GM19238 (cell line): ENCODE measurements at regions not wholly inside any gene's neighbourhood (a gene's known extent, or its start where the extent isn't known, plus 50 kb on each side); places are given as distances from the start of the nearest gene placed in this dataset.

Experiments
- DNase-seq: peaks from one replicate; pipeline ENCODE4 v3.0.0; 2011; ENCODE audit warnings: low spot score; ENCODE audit not compliant: insufficient read length

DNA sequence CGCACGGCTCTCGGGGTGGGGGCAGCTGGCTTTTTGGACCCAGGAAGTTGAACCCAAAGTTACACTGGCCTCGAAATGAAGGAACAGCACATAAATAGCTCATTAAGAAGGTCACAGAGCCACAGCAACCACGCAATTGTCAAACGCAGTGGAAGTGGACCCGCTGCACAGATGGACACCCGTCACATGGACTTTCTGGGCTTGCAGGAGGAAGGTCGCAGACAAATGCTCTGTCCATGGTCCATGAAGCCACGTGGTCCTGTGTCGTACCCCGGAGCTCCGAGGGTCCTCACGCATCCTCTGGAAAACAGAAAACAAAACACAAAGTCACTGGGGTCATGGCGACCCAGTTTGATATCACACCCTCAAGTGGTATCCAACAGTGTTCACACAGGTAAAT, 308.1 kb upstream of the SALL3 start:
- no peak for DNase-seq

DNA sequence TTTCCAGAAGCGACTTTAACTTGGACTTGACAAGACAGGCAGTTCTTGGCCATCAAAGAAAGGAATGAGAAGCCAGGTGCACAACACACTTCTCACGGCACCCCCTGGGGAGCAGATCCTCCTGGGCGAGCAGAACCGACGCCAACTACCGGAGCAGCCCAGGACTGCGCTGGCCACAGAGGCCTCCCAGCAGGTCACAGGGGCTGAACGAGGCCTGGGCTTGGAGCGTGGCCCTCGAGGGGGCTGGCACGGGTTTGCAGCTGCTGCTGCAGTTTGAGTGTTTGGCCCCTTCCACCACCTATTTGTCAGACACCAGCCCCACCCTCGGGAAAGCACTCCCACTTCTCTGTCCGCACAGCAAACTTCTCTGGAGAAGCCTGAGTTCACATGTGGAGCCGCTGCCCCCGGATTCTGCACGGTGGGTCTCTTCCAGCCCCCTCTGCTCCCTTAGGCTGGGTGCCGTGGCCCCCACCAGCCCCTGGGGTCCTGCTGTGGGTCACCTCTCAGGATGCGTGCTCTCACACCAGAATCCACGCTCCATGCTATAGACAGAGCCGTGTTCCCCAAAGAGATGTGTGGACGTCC, 306.7 kb upstream of the SALL3 start:
- DNase-seq, result no peak

DNA sequence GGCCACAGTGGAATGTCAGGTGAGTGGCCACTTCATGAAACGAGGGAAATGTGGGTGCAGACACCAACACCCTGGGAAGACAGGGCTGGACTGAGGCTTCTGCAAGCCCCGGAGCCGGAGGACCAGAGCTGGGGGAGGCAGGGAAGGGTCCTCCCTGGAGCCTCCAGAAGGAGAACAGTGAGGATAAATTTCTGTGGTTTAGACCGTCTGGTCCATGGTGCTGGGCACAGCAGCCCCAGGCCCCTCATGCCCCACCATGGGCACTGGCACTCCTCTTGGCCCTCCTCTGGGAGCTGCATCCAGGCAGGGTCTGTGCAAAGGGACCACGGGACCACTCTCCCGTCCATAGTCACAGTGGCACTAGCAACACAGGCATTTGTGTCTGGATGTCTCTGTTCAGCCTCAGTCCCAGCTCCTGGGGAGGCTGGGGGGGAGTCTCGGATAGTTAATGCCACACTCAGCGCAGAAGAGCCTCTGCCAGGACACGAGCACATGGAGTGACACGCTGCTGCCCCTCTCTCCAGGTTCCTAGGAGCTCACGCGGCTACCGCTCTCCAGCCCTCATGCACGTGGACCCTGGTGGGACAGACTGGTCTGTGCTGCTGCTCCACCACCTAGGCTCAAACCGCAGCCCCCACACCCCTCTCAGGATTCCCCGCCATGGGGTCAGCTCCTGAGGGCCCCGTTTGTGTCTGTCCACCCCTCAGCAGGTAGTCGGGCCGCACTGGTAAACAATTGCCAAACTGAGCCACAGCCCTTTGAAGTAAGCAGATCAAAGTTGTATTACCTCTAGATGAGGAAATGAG, 305.9 kb upstream of the SALL3 start:
- no peak for DNase-seq

GRCh38 chr18:78675231-78675630, 304.4 kb upstream of the SALL3 start:
- no peak for DNase-seq

- no peak for DNase-seq
Measured at GRCh38 chr18:78676622-78677482, 302.8 kb upstream of the SALL3 start.

DNA sequence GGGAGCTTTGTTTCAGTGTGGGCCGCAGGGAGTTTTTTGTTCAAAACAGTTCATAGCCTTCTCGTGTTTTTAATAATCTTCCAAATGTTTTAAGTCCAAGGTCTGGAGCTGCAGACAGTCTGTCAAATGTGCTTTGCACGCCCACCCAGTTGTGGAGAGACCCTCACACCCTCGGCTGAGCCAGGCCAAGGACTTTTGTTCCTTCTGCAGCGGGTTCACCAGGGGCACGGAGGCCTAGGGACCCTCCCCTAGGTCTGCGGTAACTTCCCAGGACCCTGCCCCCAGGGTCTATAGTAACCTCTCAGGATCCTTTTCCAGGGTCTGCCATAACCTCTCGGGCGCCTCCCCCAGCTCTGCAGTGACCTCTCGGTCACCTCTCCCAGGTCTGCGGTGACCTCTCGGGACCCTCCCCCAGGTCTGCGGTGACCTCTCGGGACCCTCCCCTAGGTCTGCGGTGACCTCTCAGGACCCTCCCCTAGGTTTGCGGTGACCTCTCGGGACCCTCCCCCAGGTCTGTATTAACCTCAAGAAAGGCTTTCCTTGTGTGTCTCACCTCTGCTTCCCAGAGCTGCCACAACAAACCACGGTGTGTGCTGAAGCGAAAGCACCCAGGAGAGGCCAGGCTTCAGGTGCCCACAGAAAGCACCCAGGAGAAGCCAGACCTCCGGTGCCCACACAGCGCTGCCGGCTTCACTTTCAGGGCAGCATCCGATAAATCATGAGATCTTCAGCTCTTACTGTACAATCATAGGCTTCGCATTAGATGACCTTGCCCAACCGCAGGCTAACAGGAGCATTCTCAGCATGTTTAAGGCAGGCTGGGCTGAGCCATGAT, 301.9 kb upstream of the SALL3 start:
- DNase-seq, result no peak

DNA sequence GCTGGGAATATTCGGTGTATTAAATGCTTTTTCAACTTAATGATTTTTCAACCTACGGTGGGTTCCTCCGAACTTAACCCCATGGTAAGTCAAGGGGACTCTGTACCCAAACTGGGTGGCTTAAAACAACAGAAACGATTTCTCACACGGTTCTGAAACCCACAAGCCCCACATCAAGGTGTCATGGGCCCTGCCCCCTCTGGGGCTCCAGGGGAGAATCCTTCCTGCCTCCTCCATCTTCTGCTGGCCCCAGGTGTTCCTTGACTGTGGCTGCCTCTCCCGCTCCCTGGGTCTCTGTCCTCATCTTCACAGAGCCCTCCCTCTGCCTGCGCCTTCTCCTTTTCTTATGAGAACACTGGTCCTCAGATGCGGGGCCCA, 301.3 kb upstream of the SALL3 start:
- DNase-seq, result no peak

DNA sequence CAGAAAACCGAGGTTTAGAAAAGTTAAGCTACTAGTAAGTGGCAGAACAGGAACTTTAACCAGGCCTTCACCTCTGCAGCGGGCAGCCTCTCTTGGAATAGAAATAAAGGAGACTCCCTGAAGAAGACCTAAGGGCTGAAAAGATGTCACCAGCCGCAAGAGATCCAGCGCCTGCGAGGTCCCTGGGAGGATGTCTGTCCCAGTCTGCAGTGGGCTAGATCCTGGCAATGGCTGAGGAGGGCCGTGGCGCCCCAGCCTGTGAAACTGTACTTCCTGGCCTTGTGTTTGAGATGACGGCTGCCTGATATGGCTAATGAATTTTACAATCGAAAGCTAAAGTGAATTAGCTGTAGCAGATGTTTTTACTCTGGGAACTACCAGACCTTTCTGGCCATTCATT, 300.6 kb upstream of the SALL3 start:
- no peak for DNase-seq

DNA sequence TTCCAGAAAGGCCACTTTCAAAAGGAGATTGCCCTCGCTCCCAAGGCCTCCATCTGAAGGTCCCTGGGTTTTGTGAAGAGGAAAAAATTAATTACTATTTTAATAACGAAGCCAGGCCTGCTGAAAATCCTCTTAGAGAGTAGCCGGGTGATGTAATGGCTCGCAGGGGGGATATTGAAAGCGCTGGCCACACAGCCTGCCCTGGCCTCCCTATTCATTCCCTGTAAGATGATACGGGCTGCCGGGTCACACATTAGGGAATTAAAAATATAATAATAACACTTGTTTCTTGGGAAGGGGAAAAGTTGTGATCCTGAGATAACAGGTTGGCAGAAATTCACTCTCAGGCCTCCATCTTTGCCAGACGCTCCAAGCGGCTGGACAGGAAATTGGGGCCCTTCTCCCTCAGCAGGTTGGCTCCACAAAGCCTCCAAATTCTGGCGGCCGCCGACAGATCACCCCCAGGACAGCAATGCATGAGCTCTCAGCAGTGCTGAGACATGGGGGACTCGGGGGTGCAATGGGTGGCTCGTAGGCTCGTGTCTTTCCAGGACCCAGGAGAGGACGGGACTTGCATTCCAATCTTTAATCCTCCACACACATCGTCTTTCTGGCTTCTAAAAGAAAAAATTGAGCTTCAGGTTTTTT, 299.9 kb upstream of the SALL3 start:
- DNase-seq, result no peak

- no peak for DNase-seq
Measured at GRCh38 chr18:78681396-78681795, 298.2 kb upstream of the SALL3 start.

DNA sequence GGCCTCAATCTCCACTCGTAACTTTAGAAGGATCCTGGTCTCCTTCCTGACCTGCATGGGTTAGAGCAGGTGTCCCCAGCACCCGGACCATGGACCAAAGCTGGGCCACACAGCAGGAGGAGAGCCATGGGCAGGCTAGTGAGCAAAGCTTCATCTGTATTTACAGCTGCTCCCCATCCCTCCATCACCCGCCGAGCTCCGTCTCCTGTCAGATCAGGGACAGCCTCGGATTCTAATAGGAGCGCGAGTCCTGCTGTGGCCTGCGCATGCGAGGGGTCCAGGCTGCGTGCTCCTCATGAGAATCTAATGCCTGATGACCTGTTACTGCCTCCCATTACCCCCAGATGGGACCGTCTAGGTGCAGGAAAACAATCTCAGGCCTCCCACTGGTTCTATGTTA, 297.7 kb upstream of the SALL3 start:
- no peak for DNase-seq

DNA sequence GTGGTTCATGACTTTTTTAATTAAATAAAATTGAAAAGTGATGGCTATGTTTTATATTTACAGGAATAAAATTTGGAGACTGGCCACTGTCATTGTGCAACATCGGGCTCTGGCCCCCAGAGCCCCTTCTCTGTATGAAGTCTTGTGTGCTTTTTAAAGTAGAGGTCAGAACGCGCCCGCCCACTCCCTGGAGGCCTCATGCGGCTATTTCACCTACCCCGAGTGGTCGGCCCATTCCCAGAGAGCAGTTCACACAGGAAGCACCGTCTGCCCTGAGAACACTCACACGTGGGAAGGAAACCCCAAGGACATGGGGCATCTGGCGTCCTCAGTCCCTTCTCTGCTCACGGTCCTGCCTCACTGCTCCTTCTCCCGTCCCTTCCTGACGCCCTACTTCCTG, 296.9 kb upstream of the SALL3 start:
- DNase-seq, result no peak

DNA sequence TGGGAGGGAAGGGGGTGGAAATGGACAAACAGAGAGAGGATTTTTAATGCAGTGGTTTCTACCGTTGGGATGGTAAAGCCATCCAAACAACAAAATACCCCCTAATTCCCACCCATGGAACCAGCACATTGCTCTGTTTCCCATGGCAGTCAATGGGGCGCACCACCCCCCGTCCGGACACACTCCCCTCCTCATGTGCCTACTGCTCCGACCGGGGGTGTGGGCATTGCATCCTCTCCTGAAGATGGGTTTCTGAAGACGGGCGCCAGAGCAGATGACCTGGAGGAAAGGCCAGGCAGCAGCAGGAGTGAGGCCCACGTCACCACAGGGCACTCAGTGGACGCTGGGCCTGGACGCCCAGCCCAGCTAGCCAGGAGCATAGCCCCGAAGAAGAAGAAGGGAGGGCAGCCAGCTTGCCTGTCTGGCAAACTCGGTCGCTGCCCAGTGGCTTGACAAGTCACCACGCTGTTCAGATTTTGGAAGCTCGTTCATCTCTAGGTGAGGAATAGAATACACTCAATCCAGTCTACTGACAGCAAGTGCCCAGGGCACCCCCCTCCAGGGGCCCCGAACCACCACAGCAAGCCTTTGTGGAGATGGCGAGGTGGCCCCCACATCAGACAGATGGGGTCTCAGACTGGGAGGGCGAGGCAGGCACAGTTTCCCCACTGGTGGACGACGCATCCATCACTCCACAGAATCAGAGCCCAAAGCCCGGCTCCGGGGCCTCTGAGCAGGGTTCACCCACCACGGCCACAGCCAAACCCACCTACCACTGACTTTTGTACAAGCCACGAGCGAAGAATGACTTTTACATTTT, 296.2 kb upstream of the SALL3 start:
- DNase-seq, result no peak

DNA sequence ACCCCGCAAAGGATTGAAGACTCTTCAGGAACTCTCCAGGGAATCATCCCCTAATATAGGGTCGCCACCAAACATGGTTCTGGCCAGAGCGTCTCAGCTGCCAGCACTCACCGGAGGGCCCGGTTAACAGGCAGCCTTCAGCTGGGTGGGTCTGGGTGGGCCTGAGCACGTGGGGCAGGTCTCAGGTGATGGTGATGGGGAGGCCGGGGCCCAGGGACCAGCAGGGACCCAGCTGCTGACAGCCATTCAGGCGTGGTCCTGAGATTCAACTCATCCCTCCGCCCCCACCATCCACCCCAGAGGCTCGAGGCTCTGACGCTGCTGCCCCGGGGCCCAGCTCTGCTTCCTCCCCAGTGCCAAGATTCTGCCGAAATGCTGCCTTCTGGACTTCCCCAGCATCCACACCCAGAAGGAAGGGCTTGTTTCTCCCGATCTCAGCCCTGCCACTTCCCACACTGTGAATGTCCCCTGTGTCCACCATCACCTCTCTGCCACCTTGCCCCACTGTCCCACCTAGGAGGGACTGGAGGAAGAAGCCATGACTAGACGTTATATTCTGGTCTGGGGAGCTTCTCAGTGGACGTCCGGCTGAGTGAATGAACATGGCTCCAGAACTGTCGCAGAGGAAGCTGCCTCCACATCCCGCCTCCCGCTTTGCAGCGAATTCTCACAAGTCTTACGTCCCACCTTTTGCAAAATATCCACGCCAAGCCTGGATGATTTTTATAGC, 294.2 kb upstream of the SALL3 start:
- no peak for DNase-seq

GRCh38 chr18:78685980-78686530, 293.6 kb upstream of the SALL3 start:
- no peak for DNase-seq

- no peak for DNase-seq
Measured at GRCh38 chr18:78686976-78687685, 292.5 kb upstream of the SALL3 start.

- DNase-seq, result no peak
Measured at GRCh38 chr18:78687736-78688135, 291.9 kb upstream of the SALL3 start.

DNA sequence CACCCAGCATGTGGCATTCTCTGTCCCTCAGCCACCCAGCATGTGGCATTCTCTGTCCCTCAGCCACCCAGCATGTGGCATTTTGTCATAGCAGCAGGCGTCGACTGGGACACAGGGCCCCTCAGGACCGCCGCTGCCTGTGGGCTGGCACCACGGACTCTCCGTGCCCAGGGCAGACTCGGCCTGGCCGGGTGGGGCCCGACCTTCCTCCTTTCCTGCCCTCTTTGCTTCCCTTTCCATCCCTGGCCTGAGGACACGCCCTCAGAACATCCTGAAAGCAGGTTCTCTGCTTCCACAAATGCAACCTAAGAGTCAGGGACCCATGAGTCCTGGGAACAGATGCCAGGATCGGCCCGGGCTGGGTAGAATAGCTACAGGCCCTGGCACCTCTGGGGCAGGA, 291.4 kb upstream of the SALL3 start:
- DNase-seq, result no peak

DNA sequence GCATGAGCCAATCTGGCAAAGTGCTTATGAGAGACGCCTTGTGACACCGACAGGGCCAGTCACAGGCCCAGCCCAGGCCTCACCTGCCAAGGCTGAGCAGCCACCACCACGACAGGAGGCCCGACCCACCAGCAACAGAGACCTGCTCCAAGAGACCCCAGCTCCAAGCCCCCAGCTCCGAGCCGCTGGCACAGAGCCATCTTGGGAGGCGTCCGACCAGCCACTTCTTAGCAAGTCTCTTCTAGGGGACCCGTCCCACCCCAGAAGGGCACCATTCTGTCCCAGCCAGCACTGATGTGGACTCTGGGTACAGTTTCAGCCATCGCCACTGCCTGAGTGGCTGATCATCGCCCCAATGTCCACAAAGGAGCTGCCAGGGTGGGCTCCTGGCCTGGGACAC, 290.7 kb upstream of the SALL3 start:
- DNase-seq, result no peak
